PC-3 (cell line): ENCODE measurements at regions not wholly inside any gene's neighbourhood (a gene's known extent, or its start where the extent isn't known, plus 50 kb on each side); places are given as distances from the start of the nearest gene placed in this dataset.
A peak's percentile ranks its signal among the peaks of the same experiment; 100 is the strongest.
"Not testable (repeated sequence)": the region's sequence is repeated elsewhere in the genome, so short reads cannot be mapped to it uniquely, and the experiment has no call there.

Source experiments
- EZH2 ChIP-seq: fragments of 300-600 bp; sonication (generic); IDR thresholded peaks from one replicate; pipeline ENCODE4 v1.6.1; 2017; ENCODE audit warnings: antibody characterized with exemption, mild to moderate bottlenecking, low read length; ENCODE audit not compliant: unreplicated experiment
- TF ChIP-seq, protein P1 (sequence below): fragments of 300-600 bp; sonication (generic); conservative IDR thresholded peaks from 2 replicates; pipeline ENCODE4 v1.5.1; 2017; ENCODE audit warnings: antibody characterized with exemption, low read depth, mild to moderate bottlenecking, low read length

GRCh38 chr9:90226839-90227338, 415.7 kb downstream of the DIRAS2 start:
- TF ChIP-seq, protein P1, sequence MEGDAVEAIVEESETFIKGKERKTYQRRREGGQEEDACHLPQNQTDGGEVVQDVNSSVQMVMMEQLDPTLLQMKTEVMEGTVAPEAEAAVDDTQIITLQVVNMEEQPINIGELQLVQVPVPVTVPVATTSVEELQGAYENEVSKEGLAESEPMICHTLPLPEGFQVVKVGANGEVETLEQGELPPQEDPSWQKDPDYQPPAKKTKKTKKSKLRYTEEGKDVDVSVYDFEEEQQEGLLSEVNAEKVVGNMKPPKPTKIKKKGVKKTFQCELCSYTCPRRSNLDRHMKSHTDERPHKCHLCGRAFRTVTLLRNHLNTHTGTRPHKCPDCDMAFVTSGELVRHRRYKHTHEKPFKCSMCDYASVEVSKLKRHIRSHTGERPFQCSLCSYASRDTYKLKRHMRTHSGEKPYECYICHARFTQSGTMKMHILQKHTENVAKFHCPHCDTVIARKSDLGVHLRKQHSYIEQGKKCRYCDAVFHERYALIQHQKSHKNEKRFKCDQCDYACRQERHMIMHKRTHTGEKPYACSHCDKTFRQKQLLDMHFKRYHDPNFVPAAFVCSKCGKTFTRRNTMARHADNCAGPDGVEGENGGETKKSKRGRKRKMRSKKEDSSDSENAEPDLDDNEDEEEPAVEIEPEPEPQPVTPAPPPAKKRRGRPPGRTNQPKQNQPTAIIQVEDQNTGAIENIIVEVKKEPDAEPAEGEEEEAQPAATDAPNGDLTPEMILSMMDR = peak; percentile 55
- TF ChIP-seq EZH2 = not testable (repeated sequence)
